Kidney glomerular epithelial cell (primary cell): ENCODE measurements at regions not wholly inside any gene's neighbourhood (a gene's known extent, or its start where the extent isn't known, plus 50 kb on each side); places are given as distances from the start of the nearest gene placed in this dataset.
"Not testable (repeated sequence)": the region's sequence is repeated elsewhere in the genome, so short reads cannot be mapped to it uniquely, and the experiment has no call there.

Experiments
- DNase-seq: peaks from one replicate; lab custom pipeline; 2025; lab: John Stamatoyannopoulos, UW

DNA sequence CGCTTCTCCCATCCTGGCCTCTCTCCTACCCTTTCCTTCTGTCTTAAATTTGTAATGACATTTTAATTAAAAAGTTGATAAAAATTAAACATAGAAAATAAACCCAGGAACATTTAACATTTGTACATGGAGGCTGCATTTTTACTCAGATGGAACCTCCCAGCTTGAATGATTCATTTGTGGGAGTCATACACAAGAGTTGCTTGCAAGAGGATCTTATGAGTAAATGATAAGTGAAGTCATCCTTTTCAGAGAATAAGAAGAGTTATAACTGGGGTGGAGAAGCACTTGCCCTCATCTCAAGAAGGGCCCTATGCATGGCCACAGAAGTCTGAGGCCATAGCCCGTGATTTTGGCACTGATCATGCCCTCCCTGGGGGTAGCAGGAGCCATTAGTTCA lies 482.9 kb upstream of the BOD1L1 start:
- peak; percentile 67 for DNase-seq

DNA sequence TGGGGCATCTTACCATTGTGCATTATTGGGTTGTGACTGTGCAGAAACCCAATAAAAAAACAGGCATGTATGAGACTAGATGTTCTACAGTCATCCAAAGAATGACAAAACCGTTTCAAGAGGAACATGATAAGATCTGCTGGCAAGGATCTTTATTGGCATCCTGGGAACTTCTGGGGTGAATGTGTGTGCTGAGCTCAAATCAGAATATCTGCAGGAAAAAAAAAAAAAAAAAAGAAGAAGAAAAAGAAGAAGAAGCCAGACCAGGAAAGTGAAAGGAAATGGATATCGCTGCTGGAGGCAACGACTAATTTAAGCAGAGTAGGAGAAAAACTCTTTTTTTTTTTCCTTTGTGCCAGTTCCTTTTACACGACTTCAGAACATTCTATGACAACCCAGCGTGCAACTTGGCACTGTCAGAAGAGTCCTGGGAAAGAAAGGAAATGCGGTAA lies 484.2 kb upstream of the BOD1L1 start:
- DNase-seq: no peak

DNA sequence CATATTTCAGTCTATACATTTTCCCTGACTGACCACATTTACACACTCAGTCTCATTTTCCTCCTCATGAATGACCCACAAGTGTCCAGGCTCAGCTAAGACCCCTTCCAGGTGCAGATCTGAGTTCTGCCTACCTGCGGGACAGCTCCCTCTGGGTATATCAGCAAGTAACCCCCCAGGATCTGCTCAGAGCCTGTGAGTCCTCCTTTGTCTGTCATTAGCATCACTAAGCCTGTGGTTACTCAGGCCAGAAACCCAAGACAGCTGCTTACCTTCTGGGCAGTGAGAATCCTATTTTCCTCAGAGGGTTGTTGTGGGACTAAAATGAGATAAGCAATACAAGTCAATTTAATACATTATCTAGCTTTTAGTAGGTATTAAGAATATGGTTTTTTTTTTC lies 487.6 kb upstream of the BOD1L1 start:
- DNase-seq: no peak

DNA sequence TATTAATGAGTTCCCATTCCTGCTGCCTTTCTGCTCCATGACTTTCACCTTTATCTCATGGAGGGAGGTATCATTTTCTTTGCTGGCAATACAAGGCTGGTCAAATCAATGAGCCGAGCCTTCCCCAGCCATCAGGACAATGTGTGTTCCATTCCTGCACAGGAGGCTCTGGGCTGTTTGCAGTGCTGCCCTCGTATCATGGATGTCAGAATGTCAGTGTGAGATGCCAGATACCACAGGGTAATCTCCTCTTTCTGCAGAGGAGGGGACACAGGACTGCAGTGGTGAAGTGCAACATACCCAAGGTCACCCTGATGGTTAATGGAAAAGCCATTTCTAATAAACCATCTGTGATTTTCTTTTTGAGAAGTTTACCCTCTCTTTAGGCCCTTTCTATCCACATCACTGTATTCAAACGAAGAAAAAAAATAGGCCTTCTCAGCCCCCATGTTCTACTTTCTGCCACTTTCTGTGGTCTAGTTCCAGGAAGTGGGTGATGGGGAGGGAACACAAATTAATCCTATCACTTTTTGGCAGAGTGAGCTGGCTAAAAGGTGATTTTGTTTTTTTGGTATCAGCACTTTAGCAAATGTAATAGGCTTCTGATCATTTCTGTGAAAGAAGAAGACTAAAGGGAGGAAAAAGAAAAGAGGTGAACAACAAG lies 490.2 kb upstream of the BOD1L1 start:
- DNase-seq: no peak

DNA sequence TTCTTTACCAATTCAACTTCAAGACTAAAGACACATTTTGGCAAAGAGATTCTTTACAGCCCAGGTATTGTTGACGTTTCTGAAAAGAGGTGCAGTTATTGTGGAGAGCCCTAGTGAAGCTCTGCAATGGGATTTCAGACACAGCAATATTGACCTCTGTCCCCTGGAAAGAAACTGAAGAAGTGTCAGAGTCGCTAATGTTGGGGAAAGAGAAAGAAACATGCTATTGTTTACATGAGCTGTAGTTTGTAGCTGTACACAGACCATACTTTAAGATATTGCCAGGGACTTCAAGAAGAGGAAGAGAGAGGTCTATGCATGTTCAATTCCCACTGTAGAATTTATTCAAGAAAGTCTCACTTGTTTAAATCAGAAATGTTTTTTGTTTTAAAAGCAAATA lies 497.3 kb upstream of the BOD1L1 start:
- no peak for DNase-seq

DNA sequence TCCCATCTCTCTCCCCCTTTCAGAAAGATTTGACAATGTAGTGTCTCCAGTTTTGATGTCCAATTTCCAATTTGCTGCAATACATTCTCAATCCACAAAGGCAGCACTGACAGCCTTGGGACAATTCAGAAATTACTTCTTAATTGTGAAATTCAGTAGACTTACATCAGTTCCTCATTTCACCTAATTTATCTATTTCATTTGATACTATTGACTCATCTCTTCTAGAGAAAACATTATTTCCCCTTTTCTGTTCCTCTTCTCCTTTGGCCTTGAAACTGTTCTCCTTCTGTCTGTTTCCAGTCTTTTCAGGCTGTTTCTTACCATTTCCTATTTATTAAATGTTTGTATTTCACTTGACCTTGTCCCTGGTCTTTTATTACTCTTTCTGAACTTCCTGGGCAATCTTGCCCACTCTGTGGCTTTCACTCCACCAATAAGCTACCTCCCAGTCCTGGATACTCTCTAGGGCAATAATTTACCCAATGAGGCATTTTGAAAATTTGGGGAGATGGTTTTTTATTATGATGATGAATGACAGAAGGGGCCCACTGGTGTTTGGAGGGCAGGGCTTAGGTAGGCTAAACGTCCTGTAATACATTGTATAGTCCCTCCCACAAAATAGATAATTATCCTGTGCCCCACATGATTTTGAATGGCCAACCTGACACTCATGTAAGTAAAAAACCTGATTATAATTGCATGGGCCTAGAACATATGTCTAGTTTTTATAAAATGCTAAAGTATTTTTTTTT lies 498.0 kb upstream of the BOD1L1 start:
- DNase-seq: no peak

DNA sequence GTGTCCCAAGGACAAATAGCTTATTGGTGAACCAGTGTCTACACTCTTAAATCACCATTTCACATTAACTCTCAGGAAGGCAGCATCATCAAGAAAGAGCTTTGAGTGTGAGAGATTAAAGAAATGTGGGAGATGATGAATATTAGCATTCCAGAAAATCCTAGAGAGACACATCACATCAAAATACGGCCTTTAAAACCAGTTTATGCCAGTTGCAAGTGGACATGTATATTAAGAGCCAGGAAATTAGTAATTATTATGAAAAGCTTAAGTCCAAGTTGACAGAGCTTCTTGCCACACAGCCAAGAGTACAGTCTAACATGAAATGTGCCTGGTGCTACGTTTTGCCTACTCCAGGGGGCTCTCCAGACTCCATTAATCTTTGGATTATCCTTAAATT lies 503.0 kb upstream of the BOD1L1 start:
- no peak for DNase-seq

DNA sequence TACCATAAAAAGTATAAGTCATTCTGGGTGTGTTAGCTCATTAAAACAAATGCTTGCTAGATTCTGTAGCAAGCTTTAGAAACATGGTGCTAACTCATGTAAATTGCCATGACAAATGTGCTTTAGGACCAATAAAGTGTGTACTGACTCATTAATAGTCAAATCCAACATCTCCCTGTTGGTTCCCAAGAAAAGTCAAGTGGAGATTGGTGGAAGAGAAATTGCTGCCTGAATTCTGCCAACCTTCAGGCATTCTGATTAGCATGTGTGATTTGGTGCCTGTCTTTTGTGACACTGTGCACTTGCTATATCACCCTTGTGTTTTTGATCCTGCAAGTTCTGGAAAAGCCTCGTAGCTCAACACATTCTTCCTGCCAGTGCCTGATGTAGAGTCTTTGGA lies 503.8 kb upstream of the BOD1L1 start:
- no peak for DNase-seq

DNA sequence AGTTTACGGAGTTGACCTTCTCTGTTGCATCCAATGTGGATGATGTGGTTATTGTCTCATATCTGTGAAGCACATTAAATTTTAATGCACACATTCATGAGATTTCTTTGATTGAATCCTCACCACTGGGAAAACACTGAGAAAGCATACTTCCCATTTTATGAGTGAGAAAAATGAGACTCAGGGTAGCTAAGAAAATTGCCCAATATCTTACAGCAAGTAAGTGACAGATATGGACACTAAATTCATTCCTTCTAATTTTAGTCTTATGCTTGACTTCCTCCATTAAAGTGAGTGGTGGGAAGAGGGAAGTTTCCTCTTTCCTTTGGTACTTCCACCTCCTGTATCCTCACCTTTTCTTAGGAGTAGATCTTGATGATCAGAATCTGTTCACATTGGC lies 504.8 kb upstream of the BOD1L1 start:
- DNase-seq: no peak

DNA sequence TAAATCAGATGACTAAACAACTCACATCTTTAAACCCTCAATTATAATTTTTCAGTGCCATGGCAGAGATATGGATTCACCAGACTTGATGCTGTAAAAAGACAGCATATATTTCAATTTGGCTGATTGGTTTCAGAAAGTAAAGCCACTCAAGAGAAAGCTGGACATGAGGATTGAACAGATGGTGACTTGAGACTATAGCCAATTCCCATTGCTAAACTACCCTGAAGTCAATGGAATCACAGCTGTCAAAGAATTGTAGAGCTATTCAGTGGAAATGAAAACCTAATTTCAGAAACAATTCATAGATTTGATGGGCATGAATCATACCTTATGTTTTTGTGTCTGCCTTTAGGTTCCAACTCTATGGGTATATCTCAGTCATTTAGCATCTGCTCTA lies 510.6 kb upstream of the BOD1L1 start:
- DNase-seq: no peak

DNA sequence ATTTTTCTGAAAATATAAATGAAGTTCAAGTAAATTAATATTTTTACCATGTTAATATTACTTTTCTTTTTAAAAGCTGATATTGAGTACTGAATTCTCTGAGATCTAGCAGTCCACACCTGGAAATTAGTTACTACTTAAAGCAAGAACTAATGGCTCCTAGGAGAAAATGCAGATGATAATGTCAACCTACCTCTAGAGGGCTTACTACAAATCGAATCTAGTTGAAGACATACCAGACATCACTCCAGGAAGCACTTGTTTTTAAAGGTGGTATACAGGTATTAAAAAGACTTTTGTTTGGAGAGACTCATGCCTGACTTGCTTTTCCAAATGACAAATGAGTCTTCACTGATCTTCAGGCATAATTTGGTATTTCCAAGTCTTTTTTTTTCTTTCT lies 516.4 kb upstream of the BOD1L1 start:
- peak; percentile 6 for DNase-seq

DNA sequence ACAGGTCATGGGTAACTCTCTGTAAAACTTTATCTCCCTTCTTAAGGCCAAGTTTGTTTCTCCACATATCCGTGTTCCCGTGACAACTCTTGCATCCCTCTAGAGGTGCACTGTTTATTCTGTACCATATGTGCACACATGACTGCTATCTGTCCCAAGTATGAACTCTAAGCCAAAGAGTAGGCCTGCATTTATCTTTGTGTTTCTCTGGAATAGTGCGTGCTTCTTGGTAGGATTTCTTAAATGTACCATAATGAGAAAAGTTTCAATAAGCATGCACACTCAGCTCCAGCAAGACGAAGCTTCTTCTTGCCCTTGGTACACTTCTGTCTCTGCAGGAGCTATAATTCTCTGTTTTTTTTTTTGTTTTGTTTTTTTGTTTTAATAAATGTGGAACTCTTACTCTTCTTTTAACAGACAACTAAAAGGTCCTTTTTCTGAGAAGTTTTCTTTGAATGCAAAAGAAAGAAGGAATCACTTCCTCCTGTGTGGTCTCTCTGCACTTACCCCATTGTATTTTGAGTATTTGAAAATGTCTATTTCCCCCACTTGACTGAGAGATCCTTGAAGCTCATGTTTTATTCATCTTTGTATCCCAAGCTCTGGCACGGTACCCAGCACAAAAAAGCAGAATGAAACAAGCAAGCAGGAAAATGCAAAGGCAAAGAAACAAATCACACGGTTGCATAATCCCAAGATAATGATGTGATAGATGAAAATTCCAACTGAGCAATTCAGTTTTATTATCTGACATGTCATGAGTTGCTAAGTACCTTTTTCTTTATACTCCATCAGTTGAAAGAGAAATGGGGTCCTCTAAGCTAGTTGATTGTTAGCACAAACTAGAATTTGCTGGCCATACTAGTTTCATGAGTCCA lies 521.9 kb upstream of the BOD1L1 start:
- DNase-seq: no peak

DNA sequence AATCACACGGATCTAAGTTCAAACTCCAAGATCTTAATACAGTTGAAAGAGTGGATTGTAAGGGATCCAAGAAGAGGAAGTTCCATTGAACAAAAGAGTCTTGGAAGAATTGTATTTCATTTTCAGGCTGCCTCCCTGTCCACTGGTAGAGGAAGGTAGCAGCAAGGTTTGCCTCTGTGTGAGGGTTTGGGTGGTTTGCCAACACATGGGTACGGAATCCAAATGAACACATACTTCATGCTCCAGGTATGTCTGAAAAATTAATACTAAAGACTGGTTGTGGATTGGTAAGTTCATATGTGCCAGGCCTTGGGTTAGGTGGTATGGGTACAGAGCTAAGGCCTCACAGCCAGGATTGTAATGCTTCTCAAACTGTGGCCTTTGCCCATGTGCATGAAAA lies 523.6 kb upstream of the BOD1L1 start:
- DNase-seq: no peak

DNA sequence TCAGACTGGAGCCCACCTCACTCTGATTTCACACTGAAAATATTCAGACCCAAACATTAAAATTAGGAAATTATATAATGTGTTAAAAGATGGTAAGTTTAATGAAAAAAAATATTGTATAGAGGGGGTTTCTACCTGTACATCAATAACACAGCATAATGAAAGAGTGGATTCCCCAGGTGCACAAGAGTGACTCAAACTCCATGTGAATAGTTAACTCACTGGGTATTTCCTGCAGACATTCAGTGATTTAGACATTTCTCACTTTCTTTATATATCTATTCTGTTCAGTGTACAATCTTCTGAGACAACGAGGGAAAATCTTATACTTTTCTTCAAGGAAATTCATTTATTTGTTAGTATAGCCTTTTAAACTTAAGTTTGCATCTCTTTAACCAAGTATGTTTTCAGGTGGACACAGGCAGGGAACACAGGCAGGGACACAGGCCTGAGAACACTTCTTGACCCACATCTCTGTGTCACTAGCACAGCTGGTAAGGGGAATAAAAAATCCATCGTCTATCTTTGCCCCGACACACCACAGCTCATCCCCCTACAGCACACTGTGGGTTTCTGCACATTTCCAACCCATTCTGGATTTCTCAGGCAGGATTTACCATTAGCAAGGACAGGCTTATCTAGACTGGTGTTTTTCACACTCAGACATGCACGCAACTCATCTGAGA lies 525.5 kb upstream of the BOD1L1 start:
- DNase-seq: no peak

DNA sequence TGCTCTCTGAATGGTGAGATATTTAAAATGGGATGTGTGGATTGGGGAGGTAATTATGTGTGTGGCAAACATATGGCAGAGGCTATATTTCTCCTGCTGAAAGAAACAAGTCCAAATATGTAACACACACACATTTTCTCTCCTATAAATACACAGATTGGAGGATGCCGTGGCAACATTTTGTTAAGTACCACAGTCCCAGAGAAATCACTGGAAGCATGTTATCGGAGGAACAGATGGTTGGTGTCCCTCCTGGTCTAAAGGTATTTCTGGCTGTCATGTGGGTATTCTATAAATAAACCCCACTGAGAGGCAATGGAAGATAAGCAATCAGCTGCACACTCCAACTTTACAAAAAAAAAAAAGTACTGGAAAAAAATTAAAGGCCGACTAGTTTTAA lies 528.3 kb upstream of the BOD1L1 start:
- no peak for DNase-seq

DNA sequence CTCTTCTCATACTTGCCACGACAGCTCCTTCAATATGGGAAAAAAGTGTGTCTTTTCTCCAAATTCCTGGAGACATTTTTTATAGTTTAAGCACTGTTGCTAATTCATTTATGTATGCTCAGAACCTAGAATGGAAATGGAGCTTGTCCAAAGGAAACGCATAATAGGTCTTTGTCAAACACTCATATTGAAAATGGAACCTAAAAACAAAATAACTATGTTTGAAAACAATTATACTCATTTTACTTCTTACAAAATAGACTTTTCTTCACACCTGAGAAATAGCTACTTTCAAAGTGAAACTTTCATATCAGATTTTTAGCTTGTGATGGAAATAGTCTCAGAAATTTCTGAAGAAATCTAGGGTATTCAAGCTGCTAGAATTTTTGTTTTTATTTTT lies 529.7 kb upstream of the BOD1L1 start:
- DNase-seq: no peak

DNA sequence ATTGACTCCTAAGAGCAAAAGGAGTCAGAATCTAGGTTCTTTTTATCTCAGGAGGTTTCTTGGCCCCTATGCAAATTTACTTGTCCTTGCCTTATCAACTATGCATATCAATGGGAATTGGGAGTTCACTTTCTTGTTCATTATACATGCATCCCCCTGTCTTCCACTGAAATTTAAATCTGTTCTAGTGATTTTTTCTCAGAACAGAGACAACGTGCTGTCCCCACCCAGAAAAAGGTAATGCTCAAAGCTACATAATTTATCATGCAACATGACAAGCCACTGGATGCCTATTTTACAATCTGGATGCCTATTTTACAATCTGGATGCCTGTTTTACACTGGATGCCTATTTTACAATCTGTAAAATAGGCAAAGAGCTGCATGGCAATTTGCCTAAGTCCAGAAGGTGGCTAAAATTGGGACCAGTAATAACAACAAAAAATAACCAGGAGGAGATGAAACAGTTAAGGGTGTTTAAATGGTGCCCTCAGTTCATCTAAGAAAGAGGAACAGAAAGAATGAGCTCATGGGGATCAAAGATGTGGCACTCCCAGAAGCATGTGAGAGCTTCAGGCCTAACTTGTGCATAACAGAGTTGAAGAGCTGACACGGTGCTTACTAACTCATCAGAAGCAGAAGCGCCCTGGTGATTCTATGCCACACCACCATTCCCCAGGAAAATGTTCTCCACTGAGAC lies 537.8 kb upstream of the BOD1L1 start:
- DNase-seq: no peak

DNA sequence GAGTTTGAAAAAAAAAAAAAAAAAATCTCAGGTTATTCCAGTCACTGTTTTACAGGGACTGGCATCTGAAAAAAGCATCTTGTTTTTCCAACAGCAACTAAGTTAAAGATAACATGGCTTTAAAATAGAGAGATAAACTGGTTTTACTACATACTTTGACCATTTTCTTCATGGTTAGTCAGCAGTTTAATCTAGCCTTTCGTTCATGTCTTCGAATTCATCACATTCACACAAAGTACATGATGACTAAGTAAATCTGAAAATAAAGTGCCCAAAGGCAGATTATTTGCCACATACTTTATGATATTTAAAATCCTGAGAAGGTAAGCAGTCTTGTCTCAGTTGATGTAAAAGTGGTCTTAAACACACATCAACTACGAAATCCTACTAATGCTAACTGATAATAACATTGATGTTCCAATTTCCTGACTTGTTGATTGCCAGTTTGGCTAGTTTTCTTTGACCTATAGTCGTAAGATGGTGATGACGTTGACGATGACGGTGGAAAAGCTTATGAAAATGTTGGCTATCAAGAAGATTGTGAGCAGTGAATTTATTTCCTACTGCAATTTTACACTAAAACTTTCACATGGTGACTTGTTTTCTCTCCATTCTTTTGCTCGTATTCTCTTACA lies 540.5 kb upstream of the BOD1L1 start:
- DNase-seq: no peak

DNA sequence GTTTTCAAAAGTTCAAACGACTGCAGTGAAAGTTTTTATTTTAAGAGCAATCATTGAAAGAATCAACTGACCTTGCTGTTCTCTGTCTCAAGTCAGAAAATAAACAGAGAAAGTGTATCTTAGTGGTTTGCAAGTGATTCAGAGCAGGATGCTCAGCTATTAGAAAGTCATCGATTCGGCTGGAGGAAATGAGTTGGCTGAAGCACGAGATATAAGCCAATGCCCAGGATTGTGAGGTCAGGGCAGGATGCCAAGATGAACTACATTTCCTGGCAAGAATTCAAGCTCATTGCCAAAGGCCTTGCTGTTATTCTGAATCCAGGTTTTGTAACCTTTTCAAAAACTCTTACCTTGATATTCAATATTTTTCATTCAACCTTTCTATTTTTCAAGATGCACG lies 541.4 kb upstream of the BOD1L1 start:
- DNase-seq: peak; percentile 90

DNA sequence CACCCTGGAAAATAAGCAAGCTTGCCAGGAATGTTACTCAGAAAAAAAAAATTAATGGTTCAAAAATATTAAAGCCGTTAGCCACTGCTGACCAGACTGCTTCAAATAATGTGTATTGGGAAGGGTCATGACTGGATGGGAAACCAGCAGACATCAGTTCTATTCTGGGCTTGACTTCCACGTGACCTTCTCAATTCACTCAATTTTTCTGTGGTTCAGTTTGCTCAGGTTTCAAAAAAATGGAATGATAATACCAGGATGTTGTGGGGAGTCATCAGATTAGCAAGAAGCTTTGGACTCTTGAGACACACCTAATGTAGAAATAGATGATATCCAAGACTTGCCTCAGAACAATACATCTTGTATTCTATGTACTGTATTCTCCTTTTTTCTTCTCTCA lies 541.9 kb upstream of the BOD1L1 start:
- peak; percentile 15 for DNase-seq

DNA sequence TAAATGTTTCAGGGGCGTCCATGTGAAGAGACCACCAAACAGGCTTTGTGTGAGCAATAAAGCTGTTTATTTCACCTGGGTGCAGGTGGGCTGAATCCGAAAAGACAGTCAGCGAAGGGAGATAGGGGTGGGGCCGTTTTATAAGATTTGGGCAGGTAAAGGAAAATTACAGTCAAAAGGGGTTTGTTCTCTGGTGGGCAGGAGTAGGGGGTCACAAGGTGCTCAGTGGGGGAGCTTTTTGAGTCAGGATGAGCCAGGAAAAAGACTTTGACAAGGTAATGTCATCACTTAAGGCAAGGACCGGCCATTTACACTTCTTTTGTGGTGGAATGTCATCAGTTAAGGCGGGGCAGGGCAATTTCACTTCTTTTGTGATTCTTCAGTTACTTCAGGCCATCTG lies 542.4 kb upstream of the BOD1L1 start:
- not testable (repeated sequence) for DNase-seq
